Suprapubic skin (tissue), 4 donors: ENCODE measurements at regions not wholly inside any gene's neighbourhood (a gene's known extent, or its start where the extent isn't known, plus 50 kb on each side); places are given as distances from the start of the nearest gene placed in this dataset.

ENCODE experiments used
- POLR2A ChIP-seq, 2 donors: fragments of 450-650 bp; IDR thresholded peaks; one replicate each; pipeline ENCODE4 v1.6.1; 2017; ENCODE audit warnings: antibody characterized with exemption in 2 of 2, mild to moderate bottlenecking in 2 of 2, moderate library complexity in 2 of 2
- POLR2AphosphoS5 ChIP-seq, 3 donors: sonication (generic); formaldehyde crosslinking; IDR thresholded peaks; one replicate each; pipeline ENCODE4 v1.6.1; 2017; ENCODE audit warnings: antibody characterized with exemption in 3 of 3
- TF ChIP-seq, protein P1 (sequence below), 2 donors: fragments of 200-600 bp in 1 of 2; fragments of 450-650 bp in 1 of 2; sonication (generic) in 1 of 2; IDR thresholded peaks; one replicate each; pipeline ENCODE4 v1.5.1; 2016 to 2019; ENCODE audit warnings: antibody characterized with exemption in 2 of 2, mild to moderate bottlenecking in 1 of 2, moderate library complexity in 1 of 2

DNA sequence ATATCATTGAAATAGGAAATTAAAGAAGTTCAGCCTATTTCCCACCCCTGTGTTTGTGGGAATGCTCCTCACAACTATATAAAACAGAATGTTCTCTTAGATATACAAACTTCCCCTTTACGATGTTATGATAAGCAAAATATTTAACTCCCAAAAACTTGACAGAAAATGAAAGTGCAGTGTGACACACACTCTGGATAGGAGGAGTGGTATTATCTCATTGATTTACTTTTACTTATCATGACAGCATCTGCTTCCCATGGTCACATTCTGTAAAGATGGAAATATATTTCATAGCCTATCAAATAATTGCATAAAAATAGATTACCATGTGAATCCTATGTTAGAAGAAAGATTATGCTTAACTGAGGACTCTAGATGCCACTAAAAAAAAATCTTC, 96.6 kb upstream of the STK17B start:
- TF ChIP-seq, protein P1, sequence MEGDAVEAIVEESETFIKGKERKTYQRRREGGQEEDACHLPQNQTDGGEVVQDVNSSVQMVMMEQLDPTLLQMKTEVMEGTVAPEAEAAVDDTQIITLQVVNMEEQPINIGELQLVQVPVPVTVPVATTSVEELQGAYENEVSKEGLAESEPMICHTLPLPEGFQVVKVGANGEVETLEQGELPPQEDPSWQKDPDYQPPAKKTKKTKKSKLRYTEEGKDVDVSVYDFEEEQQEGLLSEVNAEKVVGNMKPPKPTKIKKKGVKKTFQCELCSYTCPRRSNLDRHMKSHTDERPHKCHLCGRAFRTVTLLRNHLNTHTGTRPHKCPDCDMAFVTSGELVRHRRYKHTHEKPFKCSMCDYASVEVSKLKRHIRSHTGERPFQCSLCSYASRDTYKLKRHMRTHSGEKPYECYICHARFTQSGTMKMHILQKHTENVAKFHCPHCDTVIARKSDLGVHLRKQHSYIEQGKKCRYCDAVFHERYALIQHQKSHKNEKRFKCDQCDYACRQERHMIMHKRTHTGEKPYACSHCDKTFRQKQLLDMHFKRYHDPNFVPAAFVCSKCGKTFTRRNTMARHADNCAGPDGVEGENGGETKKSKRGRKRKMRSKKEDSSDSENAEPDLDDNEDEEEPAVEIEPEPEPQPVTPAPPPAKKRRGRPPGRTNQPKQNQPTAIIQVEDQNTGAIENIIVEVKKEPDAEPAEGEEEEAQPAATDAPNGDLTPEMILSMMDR (IDR thresholded peaks at IDR 0.05), result no peak
- TF ChIP-seq POLR2A (IDR thresholded peaks at IDR 0.05), result no peak
- TF ChIP-seq POLR2AphosphoS5 (IDR thresholded peaks at IDR 0.05), result no peak
